BJ (cell line): ENCODE measurements at regions not wholly inside any gene's neighbourhood (a gene's known extent, or its start where the extent isn't known, plus 50 kb on each side); places are given as distances from the start of the nearest gene placed in this dataset.

Experiments used
- CTCF ChIA-PET: fragments of 350-600 bp; formaldehyde crosslinking; extraction: SDS; loops from one replicate; lab custom pipeline; 2021; ENCODE audit warnings: antibody characterized with exemption, inconsistent platforms; lab: Yijun Ruan, JAX
- POLR2A ChIA-PET: fragments of 300-600 bp; sonication (Branson Sonifier 250); formaldehyde crosslinking; extraction: SDS; loops from one replicate; lab custom pipeline; 2021; ENCODE audit warnings: antibody characterized with exemption; lab: Charles Lee
- DNase-seq: peaks from one replicate; pipeline ENCODE4 v3.0.0-alpha.2; 2011; ENCODE audit warnings: low read depth
- H3K27me3 ChIP-seq: 2 replicates; pipeline ENCODE4 v1.6.0; 2011; ENCODE audit warnings: low read length; ENCODE audit not compliant: control insufficient read depth, insufficient read depth
- H3K36me3 ChIP-seq: 2 replicates; pipeline ENCODE4 v1.5.1; 2011; ENCODE audit warnings: low read length; ENCODE audit not compliant: control insufficient read depth, insufficient read depth
- H3K4me3 ChIP-seq: 2 replicates; pipeline ENCODE4 v1.5.1; 2011; ENCODE audit warnings: low read depth, mild to moderate bottlenecking, control low read depth, low read length
- TF ChIP-seq, protein P1 (sequence below): IDR thresholded peaks from 2 replicates; pipeline ENCODE4 v1.5.1; 2011; ENCODE audit warnings: low read depth, mild to moderate bottlenecking, control low read depth, inconsistent platforms, low read length, moderate library complexity; ENCODE audit not compliant: insufficient read depth

GRCh38 chr4:45946699-45947098, 177.2 kb downstream of the GABRG1 start:
- no peaks in the 10 kb centered on the region for H3K27me3 ChIP-seq
- no peaks in the 10 kb centered on the region for H3K36me3 ChIP-seq
- ChIA-PET POLR2A (no interaction called here), CTCF (no interaction called here)
- TF ChIP-seq, protein P1, sequence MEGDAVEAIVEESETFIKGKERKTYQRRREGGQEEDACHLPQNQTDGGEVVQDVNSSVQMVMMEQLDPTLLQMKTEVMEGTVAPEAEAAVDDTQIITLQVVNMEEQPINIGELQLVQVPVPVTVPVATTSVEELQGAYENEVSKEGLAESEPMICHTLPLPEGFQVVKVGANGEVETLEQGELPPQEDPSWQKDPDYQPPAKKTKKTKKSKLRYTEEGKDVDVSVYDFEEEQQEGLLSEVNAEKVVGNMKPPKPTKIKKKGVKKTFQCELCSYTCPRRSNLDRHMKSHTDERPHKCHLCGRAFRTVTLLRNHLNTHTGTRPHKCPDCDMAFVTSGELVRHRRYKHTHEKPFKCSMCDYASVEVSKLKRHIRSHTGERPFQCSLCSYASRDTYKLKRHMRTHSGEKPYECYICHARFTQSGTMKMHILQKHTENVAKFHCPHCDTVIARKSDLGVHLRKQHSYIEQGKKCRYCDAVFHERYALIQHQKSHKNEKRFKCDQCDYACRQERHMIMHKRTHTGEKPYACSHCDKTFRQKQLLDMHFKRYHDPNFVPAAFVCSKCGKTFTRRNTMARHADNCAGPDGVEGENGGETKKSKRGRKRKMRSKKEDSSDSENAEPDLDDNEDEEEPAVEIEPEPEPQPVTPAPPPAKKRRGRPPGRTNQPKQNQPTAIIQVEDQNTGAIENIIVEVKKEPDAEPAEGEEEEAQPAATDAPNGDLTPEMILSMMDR, result no peak
- no peak for DNase-seq
- no peak overlapping the region for H3K4me3 ChIP-seq

GRCh38 chr4:45944000-45944399, 179.9 kb downstream of the GABRG1 start:
- no peak for DNase-seq
- Histone ChIP-seq H3K36me3 (no peaks in the 10 kb centered on the region), H3K4me3 (no peak overlapping the region), H3K27me3 (no peaks in the 10 kb centered on the region)
- ChIA-PET POLR2A (no interaction called here), CTCF (interaction anchor here (0.7 kb wide), 1 partner anchor 18 kb away, joined by 3 read pairs; no protein-coding TSS in a partner anchor)
- TF ChIP-seq, protein P1, result no peak

- no peak for DNase-seq
- Histone ChIP-seq H3K4me3 (no peak overlapping the region), H3K36me3 (no peaks in the 10 kb centered on the region), H3K27me3 (no peaks in the 10 kb centered on the region)
- TF ChIP-seq, protein P1, result no peak
- POLR2A ChIA-PET, result no interaction called here
- CTCF ChIA-PET, result no interaction called here
Observed at GRCh38 chr4:45939056-45939455, 184.8 kb downstream of the GABRG1 start.

- CTCF ChIA-PET, result no interaction called here
- DNase-seq, result no peak
- POLR2A ChIA-PET, result no interaction called here
- TF ChIP-seq, protein P1, result no peak
- H3K4me3 ChIP-seq, result no peak overlapping the region
- no peaks in the 10 kb centered on the region for H3K36me3 ChIP-seq
- no peaks in the 10 kb centered on the region for H3K27me3 ChIP-seq
Observed at GRCh38 chr4:45931154-45931553, 192.7 kb downstream of the GABRG1 start.

- DNase-seq, result no peak
- H3K36me3 ChIP-seq, result no peaks in the 10 kb centered on the region
- ChIA-PET POLR2A (no interaction called here), CTCF (no interaction called here)
- H3K27me3 ChIP-seq, result no peaks in the 10 kb centered on the region
- no peak overlapping the region for H3K4me3 ChIP-seq
- TF ChIP-seq, protein P1, result no peak
Observed at GRCh38 chr4:45927641-45928040, 196.2 kb downstream of the GABRG1 start.
